A549 (cell line): ENCODE measurements at regions not wholly inside any gene's neighbourhood (a gene's known extent, or its start where the extent isn't known, plus 50 kb on each side); places are given as distances from the start of the nearest gene placed in this dataset.

Experiments
- ATAC-seq, 2 experiments: fragments of 200-7000 bp in 1 of 2; fragments of >200 bp in 1 of 2; cut with Nextera tagmentation in 1 of 2; cut with Tn5 transposase in 1 of 2; 3 replicates each; pipeline versions ENCODE4 v1.8.0 to v1.9.1; 2018 to 2020; ENCODE audit warnings: mild to moderate bottlenecking in 1 of 2, moderate library complexity in 1 of 2
- CTCF ChIA-PET: fragments of 300-600 bp; sonication (Branson Sonifier 250); formaldehyde crosslinking; extraction: SDS; loops from one replicate; lab custom pipeline; 2021; ENCODE audit warnings: antibody characterized with exemption, inconsistent platforms; lab: Yijun Ruan, JAX
- POLR2A ChIA-PET: fragments of 350-600 bp; formaldehyde crosslinking; extraction: SDS; loops from one replicate; lab custom pipeline; 2021; ENCODE audit warnings: antibody characterized with exemption, inconsistent platforms; lab: Yijun Ruan, JAX
- DNase-seq, 2 experiments: peaks; one replicate each; pipeline versions ENCODE4 v3.0.0 to v3.0.0-alpha.2; 2011 to 2016; ENCODE audit warnings: low read depth in 1 of 2, low spot score in 1 of 2
- FAIRE-seq: peaks from 2 replicates; lab custom pipeline; 2011; peaks lifted over from hg19 to GRCh38; lab: Jason Lieb, UNC
- H3K27ac ChIP-seq, 2 experiments: fragments of >200 bp; sonication (Bioruptor Twin); formaldehyde crosslinking; 3 replicates each; pipeline ENCODE4 v1.5.1; 2016 to 2017
- H3K4me1 ChIP-seq: fragments of >200 bp; sonication (Bioruptor Twin); formaldehyde crosslinking; 3 replicates; pipeline ENCODE4 v1.6.1; 2016
- H3K4me2 ChIP-seq: fragments of >200 bp; sonication (Bioruptor Twin); formaldehyde crosslinking; 3 replicates; pipeline ENCODE4 v1.6.1; 2016
- H3K4me3 ChIP-seq: fragments of >200 bp; sonication (Bioruptor Twin); formaldehyde crosslinking; 3 replicates; pipeline ENCODE4 v1.5.1; 2016
- H3K9me3 ChIP-seq: fragments of >200 bp; sonication (Bioruptor Twin); formaldehyde crosslinking; 3 replicates; pipeline ENCODE4 v1.6.1; 2016
- BHLHE40 ChIP-seq: IDR thresholded peaks from 2 replicates; pipeline ENCODE4 v1.6.1; 2012; ENCODE audit warnings: low read depth, low read length, inconsistent platforms
- FOSB ChIP-seq: fragments of 250-450 bp; sonication (Bioruptor Pico); IDR thresholded peaks from 2 replicates; pipeline ENCODE4 v1.5.0; 2020; ENCODE audit warnings: mild to moderate bottlenecking, moderate library complexity
- HOXA7 ChIP-seq: fragments of 250-450 bp; sonication (Bioruptor Pico); IDR thresholded peaks from 2 replicates; pipeline ENCODE4 v1.5.0; 2020; ENCODE audit warnings: mild to moderate bottlenecking, moderate library complexity
- KDM5A ChIP-seq: fragments of 200-600 bp; sonication (generic); IDR thresholded peaks from 2 replicates; pipeline ENCODE4 v1.6.1; 2016; ENCODE audit warnings: antibody characterized with exemption, mild to moderate bottlenecking
- MAFK ChIP-seq: fragments of 450-650 bp; IDR thresholded peaks from 2 replicates; pipeline ENCODE4 v1.6.1; 2014; ENCODE audit not compliant: partially characterized antibody
- MAZ ChIP-seq: fragments of 150-350 bp; IDR thresholded peaks from 2 replicates; pipeline ENCODE4 v1.6.1; 2014; ENCODE audit warnings: antibody characterized with exemption, low read depth, low read length, borderline replicate concordance
- MYC ChIP-seq: IDR thresholded peaks from 2 replicates; pipeline ENCODE4 v1.6.1; 2012; ENCODE audit warnings: mild to moderate bottlenecking, inconsistent platforms, low read length, improper control_type of control experiment, borderline replicate concordance
- NFE2L2 ChIP-seq: fragments of 150-350 bp; conservative IDR thresholded peaks from 2 replicates; pipeline ENCODE4 v1.6.1; 2014; ENCODE audit warnings: low read length
- PHF8 ChIP-seq: fragments of 200-600 bp; sonication (generic); IDR thresholded peaks from 2 replicates; pipeline ENCODE4 v1.6.1; 2016; ENCODE audit warnings: low read depth, mild to moderate bottlenecking, antibody characterized with exemption, moderate library complexity, borderline replicate concordance
- ZSCAN20 ChIP-seq: fragments of 250-450 bp; sonication (Bioruptor Pico); IDR thresholded peaks from 2 replicates; pipeline ENCODE4 v1.8.0; 2022; ENCODE audit warnings: mild to moderate bottlenecking, moderate library complexity
- WGBS: methylation state at CpG from one replicate; pipeline ENCODE4 v1.1.6; 2017; ENCODE audit errors: missing lambda C conversion rate; 5-methylcytosine and 5-hydroxymethylcytosine counted together
- TF ChIP-seq, protein P1 (sequence below): fragments of 250-450 bp; sonication (Bioruptor Pico); IDR thresholded peaks from 2 replicates; pipeline ENCODE4 v1.5.0; 2021; ENCODE audit warnings: mild to moderate bottlenecking, moderate library complexity, borderline replicate concordance
- TF ChIP-seq, protein P2 (sequence below): fragments of >200 bp; sonication (Bioruptor Twin); formaldehyde crosslinking; IDR thresholded peaks from 3 replicates; pipeline ENCODE4 v1.5.1; 2016
- TF ChIP-seq, protein P3 (sequence below): fragments of 450-650 bp; IDR thresholded peaks from 2 replicates; pipeline ENCODE4 v1.6.1; 2014; ENCODE audit warnings: antibody characterized with exemption

DNA sequence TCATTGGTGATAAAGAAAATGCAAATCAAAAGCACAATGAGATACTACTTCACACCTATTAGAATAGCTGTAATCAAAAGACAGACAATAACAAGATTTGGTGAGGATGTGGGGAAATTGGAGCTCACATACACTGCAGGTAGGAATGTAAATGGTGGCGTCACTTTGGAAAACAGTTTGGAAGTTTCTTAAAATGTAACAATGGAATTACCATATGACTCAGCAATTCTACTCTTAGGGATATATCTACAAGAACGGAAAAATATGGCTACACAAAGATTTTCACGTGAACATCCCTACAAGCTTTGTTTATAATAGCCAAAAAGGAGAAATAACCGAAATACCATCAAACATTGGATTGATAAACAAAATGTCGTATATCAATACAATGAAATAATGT is 270.4 kb downstream of the DOK5 start:
- no peak for FAIRE-seq
- CTCF ChIA-PET: interaction anchor here (0.6 kb wide), 2 partner anchors 75 to 521 kb away, joined by 3 read pairs; no protein-coding TSS in a partner anchor
- POLR2A ChIA-PET: no interaction called here
- Histone ChIP-seq H3K4me3 (no peak overlapping the region), H3K27ac (no peak overlapping the region), H3K9me3 (no peaks in the 10 kb centered on the region), H3K4me2 (no peak overlapping the region), H3K4me1 (no peaks in the 10 kb centered on the region)
- no peak for TF ChIP-seq HOXA7 (CRISPR knock-in tag)
- TF ChIP-seq, protein P1, sequence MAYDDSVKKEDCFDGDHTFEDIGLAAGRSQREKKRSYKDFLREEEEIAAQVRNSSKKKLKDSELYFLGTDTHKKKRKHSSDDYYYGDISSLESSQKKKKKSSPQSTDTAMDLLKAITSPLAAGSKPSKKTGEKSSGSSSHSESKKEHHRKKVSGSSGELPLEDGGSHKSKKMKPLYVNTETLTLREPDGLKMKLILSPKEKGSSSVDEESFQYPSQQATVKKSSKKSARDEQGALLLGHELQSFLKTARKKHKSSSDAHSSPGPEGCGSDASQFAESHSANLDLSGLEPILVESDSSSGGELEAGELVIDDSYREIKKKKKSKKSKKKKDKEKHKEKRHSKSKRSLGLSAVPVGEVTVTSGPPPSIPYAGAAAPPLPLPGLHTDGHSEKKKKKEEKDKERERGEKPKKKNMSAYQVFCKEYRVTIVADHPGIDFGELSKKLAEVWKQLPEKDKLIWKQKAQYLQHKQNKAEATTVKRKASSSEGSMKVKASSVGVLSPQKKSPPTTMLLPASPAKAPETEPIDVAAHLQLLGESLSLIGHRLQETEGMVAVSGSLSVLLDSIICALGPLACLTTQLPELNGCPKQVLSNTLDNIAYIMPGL (CRISPR knock-in tag): no peak
- peak; percentile 31; the same call in 1 of the 2 replicates for TF ChIP-seq NFE2L2
- peak; percentile 85 for TF ChIP-seq MAFK
- 14% methylated on average over 5 of the region's 5 CpGs for WGBS
- no peak for ATAC-seq
- DNase-seq: no peak

DNA sequence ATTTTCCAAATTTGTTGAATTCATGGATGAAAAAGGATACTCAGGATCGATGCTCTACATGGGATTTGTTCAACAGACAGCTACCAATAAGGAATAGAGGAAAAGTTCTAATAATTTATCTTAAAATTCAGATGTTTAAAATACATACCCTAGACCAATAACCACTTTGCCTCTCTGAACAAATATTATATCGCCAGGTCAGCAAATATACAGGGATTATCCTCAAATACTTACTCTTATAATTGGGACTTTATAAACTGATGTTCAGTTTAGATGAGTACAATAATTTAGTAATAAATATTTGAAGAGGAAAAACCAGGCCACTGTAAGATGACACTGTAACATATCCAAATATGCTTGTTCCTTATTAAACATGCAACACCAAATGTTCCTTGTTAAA is 268.7 kb downstream of the DOK5 start:
- H3K9me3 ChIP-seq: no peaks in the 10 kb centered on the region
- H3K27ac ChIP-seq: no peak overlapping the region
- ChIA-PET POLR2A (no interaction called here), CTCF (no interaction called here)
- no peaks in the 10 kb centered on the region for H3K4me1 ChIP-seq
- H3K4me2 ChIP-seq: no peak overlapping the region
- 11% methylated on average over 2 of the region's 2 CpGs for WGBS
- TF ChIP-seq MAFK (peak; percentile 84), MAZ (no peak)
- no peak overlapping the region for H3K4me3 ChIP-seq
- ATAC-seq (no peak), DNase-seq (no peak), FAIRE-seq (no peak)

DNA sequence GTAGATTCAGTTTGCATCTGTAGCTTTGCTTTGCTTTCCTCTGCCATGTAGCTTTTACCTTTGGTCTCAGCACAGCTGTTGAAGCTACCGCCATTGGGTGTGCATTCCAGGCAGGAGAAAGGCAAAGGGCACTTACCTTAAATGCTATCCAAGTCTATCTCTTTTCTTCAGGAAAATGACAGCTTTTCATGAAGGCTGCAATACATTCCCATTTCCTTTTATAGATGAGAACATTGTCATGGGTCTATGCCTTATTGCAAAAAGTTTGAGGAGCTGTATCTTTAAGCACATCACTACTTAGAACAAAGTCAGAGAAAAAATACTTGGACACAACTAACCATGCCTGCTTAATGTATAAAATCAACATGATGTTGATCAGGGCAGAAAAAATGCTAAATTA is 266.8 kb downstream of the DOK5 start:
- no peak for DNase-seq
- CTCF ChIA-PET: interaction anchor here (0.8 kb wide), 1 partner anchor 491 kb away, joined by 3 read pairs; no protein-coding TSS in a partner anchor
- H3K4me3 ChIP-seq: no peak overlapping the region
- H3K9me3 ChIP-seq: no peaks in the 10 kb centered on the region
- 5% methylated on average over 1 of the region's 1 CpG for WGBS
- TF ChIP-seq, protein P2, sequence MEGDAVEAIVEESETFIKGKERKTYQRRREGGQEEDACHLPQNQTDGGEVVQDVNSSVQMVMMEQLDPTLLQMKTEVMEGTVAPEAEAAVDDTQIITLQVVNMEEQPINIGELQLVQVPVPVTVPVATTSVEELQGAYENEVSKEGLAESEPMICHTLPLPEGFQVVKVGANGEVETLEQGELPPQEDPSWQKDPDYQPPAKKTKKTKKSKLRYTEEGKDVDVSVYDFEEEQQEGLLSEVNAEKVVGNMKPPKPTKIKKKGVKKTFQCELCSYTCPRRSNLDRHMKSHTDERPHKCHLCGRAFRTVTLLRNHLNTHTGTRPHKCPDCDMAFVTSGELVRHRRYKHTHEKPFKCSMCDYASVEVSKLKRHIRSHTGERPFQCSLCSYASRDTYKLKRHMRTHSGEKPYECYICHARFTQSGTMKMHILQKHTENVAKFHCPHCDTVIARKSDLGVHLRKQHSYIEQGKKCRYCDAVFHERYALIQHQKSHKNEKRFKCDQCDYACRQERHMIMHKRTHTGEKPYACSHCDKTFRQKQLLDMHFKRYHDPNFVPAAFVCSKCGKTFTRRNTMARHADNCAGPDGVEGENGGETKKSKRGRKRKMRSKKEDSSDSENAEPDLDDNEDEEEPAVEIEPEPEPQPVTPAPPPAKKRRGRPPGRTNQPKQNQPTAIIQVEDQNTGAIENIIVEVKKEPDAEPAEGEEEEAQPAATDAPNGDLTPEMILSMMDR: no peak
- TF ChIP-seq, protein P3, sequence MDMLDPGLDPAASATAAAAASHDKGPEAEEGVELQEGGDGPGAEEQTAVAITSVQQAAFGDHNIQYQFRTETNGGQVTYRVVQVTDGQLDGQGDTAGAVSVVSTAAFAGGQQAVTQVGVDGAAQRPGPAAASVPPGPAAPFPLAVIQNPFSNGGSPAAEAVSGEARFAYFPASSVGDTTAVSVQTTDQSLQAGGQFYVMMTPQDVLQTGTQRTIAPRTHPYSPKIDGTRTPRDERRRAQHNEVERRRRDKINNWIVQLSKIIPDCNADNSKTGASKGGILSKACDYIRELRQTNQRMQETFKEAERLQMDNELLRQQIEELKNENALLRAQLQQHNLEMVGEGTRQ: no peak
- TF ChIP-seq BHLHE40 (no peak), FOSB (no peak), ZSCAN20 (no peak), MYC (no peak), KDM5A (no peak), PHF8 (no peak), NFE2L2 (no peak)
- TF ChIP-seq, protein P1 (CRISPR knock-in tag): no peak
- TF ChIP-seq, all 56 proteins: peak for 0
- Histone ChIP-seq H3K4me1 (no peaks in the 10 kb centered on the region), H3K4me2 (no peak overlapping the region), H3K27ac (no peak overlapping the region)
- FAIRE-seq (no peak), ATAC-seq (no peak)
- POLR2A ChIA-PET: no interaction called here
